Neural progenitor cell (in vitro differentiated cells): ENCODE measurements at regions not wholly inside any gene's neighbourhood (a gene's known extent, or its start where the extent isn't known, plus 50 kb on each side); places are given as distances from the start of the nearest gene placed in this dataset.
"Not testable (repeated sequence)": the region's sequence is repeated elsewhere in the genome, so short reads cannot be mapped to it uniquely, and the experiment has no call there.

Experiments used
- DNase-seq: peaks from one replicate; pipeline ENCODE4 v3.0.0-alpha.2; 2016; ENCODE audit warnings: low spot score
- H2AFZ ChIP-seq: fragments of 200-600 bp; sonication (generic); replicated peaks from 2 replicates; pipeline ENCODE4 v1.6.1; 2016; ENCODE audit warnings: antibody characterized with exemption
- H3F3A ChIP-seq: fragments of 200-600 bp; sonication (generic); 2 replicates; pipeline ENCODE4 v1.6.1; 2016; ENCODE audit warnings: antibody characterized with exemption, low read depth
- H3K27ac ChIP-seq: fragments of 200-600 bp; sonication (generic); 2 replicates; pipeline ENCODE4 v1.5.1; 2016; ENCODE audit warnings: mild to moderate bottlenecking
- H3K27me3 ChIP-seq: fragments of 200-600 bp; sonication (generic); 2 replicates; pipeline ENCODE4 v1.6.1; 2016; ENCODE audit warnings: mild to moderate bottlenecking, moderate library complexity
- H3K36me3 ChIP-seq: fragments of 200-600 bp; sonication (generic); 2 replicates; pipeline ENCODE4 v1.5.1; 2016
- H3K4me1 ChIP-seq: fragments of 200-600 bp; sonication (generic); 2 replicates; pipeline ENCODE4 v1.6.1; 2016; ENCODE audit warnings: mixed run types
- H3K4me2 ChIP-seq: fragments of 200-600 bp; sonication (generic); 2 replicates; pipeline ENCODE4 v1.6.1; 2016
- H3K4me3 ChIP-seq: fragments of 200-600 bp; sonication (generic); 2 replicates; pipeline ENCODE4 v1.5.1; 2016
- H3K79me2 ChIP-seq: fragments of 200-600 bp; sonication (generic); 2 replicates; pipeline ENCODE4 v1.6.1; 2016; ENCODE audit warnings: low read depth
- H3K9ac ChIP-seq: fragments of 200-600 bp; sonication (generic); 2 replicates; pipeline ENCODE4 v1.6.1; 2016
- H3K9me3 ChIP-seq: fragments of 200-600 bp; sonication (generic); 2 replicates; pipeline ENCODE4 v1.5.1; 2016; ENCODE audit warnings: low read depth
- H4K20me1 ChIP-seq: fragments of 200-600 bp; sonication (generic); 2 replicates; pipeline ENCODE4 v1.6.1; 2016; ENCODE audit warnings: low read depth
- H3K27ac Mint-ChIP-seq: 3 replicates; pipeline ENCODE4 v1.8.0; 2021; ENCODE audit warnings: mixed read lengths
- H3K27me3 Mint-ChIP-seq: 2 replicates; pipeline ENCODE4 v1.8.0; 2022; ENCODE audit warnings: low read depth, mild to moderate bottlenecking, inconsistent platforms, moderate library complexity, mixed read lengths; ENCODE audit not compliant: insufficient read depth
- H3K36me3 Mint-ChIP-seq: 3 replicates; pipeline ENCODE4 v1.8.0; 2021; ENCODE audit warnings: mixed read lengths
- H3K4me1 Mint-ChIP-seq: 3 replicates; pipeline ENCODE4 v1.8.0; 2021; ENCODE audit warnings: mixed read lengths
- H3K4me3 Mint-ChIP-seq: 3 replicates; pipeline ENCODE4 v1.8.0; 2021; ENCODE audit warnings: mild to moderate bottlenecking, moderate library complexity, mixed read lengths
- H3K9me3 Mint-ChIP-seq: 3 replicates; pipeline ENCODE4 v1.8.0; 2020; ENCODE audit warnings: mixed read lengths
- EZH2 ChIP-seq: fragments of 200-600 bp; sonication (generic); IDR thresholded peaks from 2 replicates; pipeline ENCODE4 v1.6.1; 2017; ENCODE audit warnings: antibody characterized with exemption, mild to moderate bottlenecking, moderate library complexity
- EZH2phosphoT487 ChIP-seq: fragments of 200-600 bp; sonication (generic); IDR thresholded peaks from 2 replicates; pipeline ENCODE4 v1.6.1; 2017; ENCODE audit warnings: antibody characterized with exemption
- TF ChIP-seq, protein P1 (sequence below): fragments of 200-600 bp; sonication (generic); IDR thresholded peaks from 2 replicates; pipeline ENCODE4 v1.5.1; 2017; ENCODE audit warnings: antibody characterized with exemption, mild to moderate bottlenecking

- H3K4me1 Mint-ChIP-seq = no peaks in the 10 kb centered on the region
- no peaks in the 10 kb centered on the region for H3K27me3 Mint-ChIP-seq
- H3K36me3 Mint-ChIP-seq = peaks cover 2% of the 10 kb centered on the region
Observed at GRCh38 chr7:33796538-33796937, 108.8 kb upstream of the BMPER start.

GRCh38 chr7:33797512-33797911 lies 107.8 kb upstream of the BMPER start:
- H3K4me3 ChIP-seq, H3K27me3 Mint-ChIP-seq, H3K27me3 ChIP-seq, H4K20me1 ChIP-seq, H3K79me2 ChIP-seq, H3K36me3 ChIP-seq, H3K4me2 ChIP-seq, H3K27ac ChIP-seq, DNase-seq, H3K9ac ChIP-seq, H3K4me3 Mint-ChIP-seq, H2AFZ ChIP-seq, H3K9me3 Mint-ChIP-seq, H3K9me3 ChIP-seq, H3F3A ChIP-seq, H3K4me1 ChIP-seq, H3K36me3 Mint-ChIP-seq, H3K27ac Mint-ChIP-seq, H3K4me1 Mint-ChIP-seq: not testable (repeated sequence)

More at GRCh38 chr7:33796538-33796937, 108.8 kb upstream of the BMPER start:
- Histone ChIP-seq H3K4me2 (no peak overlapping the region), H3K9me3 (no peaks in the 10 kb centered on the region), H3F3A (no peaks in the 10 kb centered on the region), H3K27me3 (no peaks in the 10 kb centered on the region), H4K20me1 (no peaks in the 10 kb centered on the region), H3K27ac (no peak overlapping the region), H3K36me3 (no peaks in the 10 kb centered on the region), H3K4me1 (peaks cover 7% of the 10 kb centered on the region), H3K9ac (no peak overlapping the region), H2AFZ (no peak overlapping the region), H3K4me3 (no peak overlapping the region), H3K79me2 (no peaks in the 10 kb centered on the region)
- Mint-ChIP-seq H3K27ac (no peak overlapping the region), H3K4me3 (no peak overlapping the region), H3K9me3 (peaks cover 5% of the 10 kb centered on the region)
- DNase-seq = no peak
- TF ChIP-seq EZH2 (no peak), EZH2phosphoT487 (no peak)
- TF ChIP-seq, protein P1, sequence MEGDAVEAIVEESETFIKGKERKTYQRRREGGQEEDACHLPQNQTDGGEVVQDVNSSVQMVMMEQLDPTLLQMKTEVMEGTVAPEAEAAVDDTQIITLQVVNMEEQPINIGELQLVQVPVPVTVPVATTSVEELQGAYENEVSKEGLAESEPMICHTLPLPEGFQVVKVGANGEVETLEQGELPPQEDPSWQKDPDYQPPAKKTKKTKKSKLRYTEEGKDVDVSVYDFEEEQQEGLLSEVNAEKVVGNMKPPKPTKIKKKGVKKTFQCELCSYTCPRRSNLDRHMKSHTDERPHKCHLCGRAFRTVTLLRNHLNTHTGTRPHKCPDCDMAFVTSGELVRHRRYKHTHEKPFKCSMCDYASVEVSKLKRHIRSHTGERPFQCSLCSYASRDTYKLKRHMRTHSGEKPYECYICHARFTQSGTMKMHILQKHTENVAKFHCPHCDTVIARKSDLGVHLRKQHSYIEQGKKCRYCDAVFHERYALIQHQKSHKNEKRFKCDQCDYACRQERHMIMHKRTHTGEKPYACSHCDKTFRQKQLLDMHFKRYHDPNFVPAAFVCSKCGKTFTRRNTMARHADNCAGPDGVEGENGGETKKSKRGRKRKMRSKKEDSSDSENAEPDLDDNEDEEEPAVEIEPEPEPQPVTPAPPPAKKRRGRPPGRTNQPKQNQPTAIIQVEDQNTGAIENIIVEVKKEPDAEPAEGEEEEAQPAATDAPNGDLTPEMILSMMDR = no peak

- H3F3A ChIP-seq = no peaks in the 10 kb centered on the region
- H2AFZ ChIP-seq = no peak overlapping the region
- no peak overlapping the region for H3K9ac ChIP-seq
- Mint-ChIP-seq H3K27ac (no peak overlapping the region), H3K36me3 (peaks cover 2% of the 10 kb centered on the region), H3K9me3 (peaks cover 5% of the 10 kb centered on the region), H3K27me3 (no peaks in the 10 kb centered on the region), H3K4me3 (no peak overlapping the region), H3K4me1 (no peaks in the 10 kb centered on the region)
- no peak overlapping the region for H3K27ac ChIP-seq
- DNase-seq = no peak
- H3K9me3 ChIP-seq = no peaks in the 10 kb centered on the region
- no peak overlapping the region for H3K4me2 ChIP-seq
- H3K4me3 ChIP-seq = no peak overlapping the region
- no peaks in the 10 kb centered on the region for H4K20me1 ChIP-seq
- no peaks in the 10 kb centered on the region for H3K27me3 ChIP-seq
- peaks cover 7% of the 10 kb centered on the region for H3K4me1 ChIP-seq
- TF ChIP-seq EZH2phosphoT487 = no peak
- no peak for TF ChIP-seq EZH2
- TF ChIP-seq, protein P1 = no peak
- no peaks in the 10 kb centered on the region for H3K36me3 ChIP-seq
- H3K79me2 ChIP-seq = no peaks in the 10 kb centered on the region
Observed at GRCh38 chr7:33798686-33799325, 106.5 kb upstream of the BMPER start.

- Mint-ChIP-seq H3K4me1 (no peaks in the 10 kb centered on the region), H3K27ac (no peak overlapping the region), H3K4me3 (no peak overlapping the region), H3K27me3 (peaks cover 3% of the 10 kb centered on the region), H3K9me3 (peaks cover 5% of the 10 kb centered on the region), H3K36me3 (peaks cover 2% of the 10 kb centered on the region)
- Histone ChIP-seq H3K9me3 (no peaks in the 10 kb centered on the region), H3F3A (no peaks in the 10 kb centered on the region), H3K36me3 (no peaks in the 10 kb centered on the region), H2AFZ (no peak overlapping the region), H3K27me3 (no peaks in the 10 kb centered on the region), H3K27ac (no peak overlapping the region), H3K4me3 (no peak overlapping the region), H4K20me1 (no peaks in the 10 kb centered on the region), H3K4me1 (peaks cover 7% of the 10 kb centered on the region), H3K9ac (no peak overlapping the region), H3K79me2 (no peaks in the 10 kb centered on the region), H3K4me2 (no peak overlapping the region)
- TF ChIP-seq EZH2 (no peak), EZH2phosphoT487 (no peak)
- TF ChIP-seq, protein P1 = no peak
- no peak for DNase-seq
Observed at GRCh38 chr7:33799766-33800165, 105.6 kb upstream of the BMPER start.
